ENCODE measurements at regions not wholly inside any gene's neighbourhood (a gene's known extent, or its start where the extent isn't known, plus 50 kb on each side); places are given as distances from the start of the nearest gene placed in this dataset.

- no TSS peak for BruUV-seq (replicated peaks)
- DNase-seq (ENCODE audit: low read depth, low spot score): no peak
- POLR2A ChIA-PET: no interaction called here
- H3K79me2 ChIP-seq (ENCODE audit: control insufficient read depth, insufficient read depth, low read length): no peaks in the 10 kb centered on the region
- no peaks in the 10 kb centered on the region for H3K4me1 ChIP-seq (ENCODE audit: control insufficient read depth, extremely low read depth, insufficient read depth, low read length)
- H3K36me3 ChIP-seq (ENCODE audit: control insufficient read depth in 2 of 2, extremely low read depth in 1 of 2, insufficient read depth in 2 of 2, low read length in 2 of 2): no peaks in the 10 kb centered on the region
- H3K9me3 ChIP-seq (replicated peaks; ENCODE audit: control insufficient read depth, insufficient read depth, low read length): no peaks in the 10 kb centered on the region
- CTCF ChIA-PET: no interaction called here
- H3K9me1 ChIP-seq (replicated peaks; ENCODE audit: control insufficient read depth, extremely low read depth, insufficient read depth, low read length): no peaks in the 10 kb centered on the region
- dilution Hi-C loops (cut with MboI; ENCODE audit: extremely low pct_ligation_motif_present, low sequenced_read_pairs): no loop called here
- no peak for TF ChIP-seq FOS (IDR thresholded peaks at IDR 0.05; ENCODE audit: borderline replicate concordance, insufficient read depth, low read length)
- no peak for TF ChIP-seq POLR2A (IDR thresholded peaks at IDR 0.05; ENCODE audit: low read depth, low read length)
- TF ChIP-seq POLR2AphosphoS5 (IDR thresholded peaks at IDR 0.05; ENCODE audit: insufficient read depth, low read depth, low read length): no peak
- TF ChIP-seq CTCF (IDR thresholded peaks at IDR 0.05; ENCODE audit: extremely low read depth in 1 of 2, insufficient read depth in 1 of 2, low read depth in 1 of 2, low read length in 2 of 2): no peak
- TF ChIP-seq MYC (IDR thresholded peaks at IDR 0.05; ENCODE audit: low read depth, low read length): no peak
- no peak for TF ChIP-seq JUN (IDR thresholded peaks at IDR 0.05; ENCODE audit: borderline replicate concordance, insufficient read depth, insufficient read length, low read depth)
- TF ChIP-seq GATA2 (IDR thresholded peaks at IDR 0.05; ENCODE audit: insufficient read depth, insufficient read length, low read depth, low read length): no peak
- no peak for TF ChIP-seq EZH2 (IDR thresholded peaks at IDR 0.05; ENCODE audit: borderline replicate concordance, low read depth, low read length, severe bottlenecking)
- TF ChIP-seq MAX (IDR thresholded peaks at IDR 0.05; ENCODE audit: insufficient read depth, insufficient read length): no peak
- no peak overlapping the region for H3K27ac ChIP-seq (ENCODE audit: insufficient read depth, low read depth, low read length)
- H3K4me2 ChIP-seq (ENCODE audit: insufficient read depth, low read length): no peak overlapping the region
- no peaks in the 10 kb centered on the region for H3K27me3 ChIP-seq (ENCODE audit: control insufficient read depth in 2 of 2, insufficient read depth in 2 of 2, low read length in 2 of 2)
- no peak for FAIRE-seq
- H2AFZ ChIP-seq (ENCODE audit: low read depth, low read length): no peak overlapping the region
- H3K9ac ChIP-seq (replicated peaks; ENCODE audit: extremely low read depth, insufficient read depth, low read length): no peak overlapping the region
- no peaks in the 10 kb centered on the region for H4K20me1 ChIP-seq (replicated peaks; ENCODE audit: control insufficient read depth, extremely low read depth, insufficient read depth, low read length)
- H3K4me3 ChIP-seq (replicated peaks in 1 of 3; ENCODE audit: insufficient read depth in 1 of 3, low read depth in 1 of 3, low read length in 3 of 3): no peak overlapping the region
- intact Hi-C loops (cut with micrococcal nuclease): no loop called here
Observed at GRCh38 chr10:8586504-8586903, 532.0 kb downstream of the GATA3 start.

Measured in endothelial cell of umbilical vein (primary cell).